NCI-H1930 (cell line): ENCODE measurements at regions not wholly inside any gene's neighbourhood (a gene's known extent, or its start where the extent isn't known, plus 50 kb on each side); places are given as distances from the start of the nearest gene placed in this dataset.
"Not testable (repeated sequence)": the region's sequence is repeated elsewhere in the genome, so short reads cannot be mapped to it uniquely, and the experiment has no call there.

ENCODE experiments used
- DNase-seq, 2 experiments: peaks; one replicate each; lab custom pipeline; 2025; lab: John Stamatoyannopoulos, UW

DNA sequence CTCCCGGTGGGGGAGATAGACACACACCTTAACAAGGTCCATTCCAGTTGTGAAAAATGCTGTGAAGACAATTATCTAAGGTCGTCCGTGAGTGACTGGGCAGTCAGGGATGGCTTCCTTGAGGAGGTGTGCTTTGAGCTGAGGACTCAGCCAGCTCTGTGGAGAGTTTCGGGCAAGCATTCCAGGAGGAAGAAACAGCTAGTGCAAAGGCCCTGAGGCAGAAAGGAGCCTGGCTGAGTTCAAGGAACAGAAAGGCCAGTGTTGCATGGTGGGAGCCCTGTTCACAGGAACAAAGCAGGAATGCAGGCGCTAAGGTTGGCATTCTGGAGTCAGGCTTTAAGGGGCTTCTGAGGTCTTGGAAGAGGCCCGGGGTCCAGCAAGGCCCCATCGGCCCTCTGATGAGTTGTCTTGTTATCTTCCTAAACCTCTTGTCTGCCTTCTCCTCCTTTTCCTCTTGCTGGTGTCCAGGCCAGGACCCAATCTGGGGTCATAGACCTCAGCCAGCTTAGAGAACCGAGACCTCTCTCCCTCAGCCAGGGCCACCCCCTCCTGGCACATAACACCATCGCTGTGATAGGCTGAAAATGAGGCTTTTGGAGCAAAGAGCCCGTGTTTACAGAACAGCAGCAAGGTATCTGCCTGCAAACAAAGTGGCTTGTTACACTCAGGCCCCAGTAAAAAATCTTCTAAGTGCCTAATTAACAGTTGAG lies 270.2 kb upstream of the MVB12B start:
- DNase-seq = no peak

DNA sequence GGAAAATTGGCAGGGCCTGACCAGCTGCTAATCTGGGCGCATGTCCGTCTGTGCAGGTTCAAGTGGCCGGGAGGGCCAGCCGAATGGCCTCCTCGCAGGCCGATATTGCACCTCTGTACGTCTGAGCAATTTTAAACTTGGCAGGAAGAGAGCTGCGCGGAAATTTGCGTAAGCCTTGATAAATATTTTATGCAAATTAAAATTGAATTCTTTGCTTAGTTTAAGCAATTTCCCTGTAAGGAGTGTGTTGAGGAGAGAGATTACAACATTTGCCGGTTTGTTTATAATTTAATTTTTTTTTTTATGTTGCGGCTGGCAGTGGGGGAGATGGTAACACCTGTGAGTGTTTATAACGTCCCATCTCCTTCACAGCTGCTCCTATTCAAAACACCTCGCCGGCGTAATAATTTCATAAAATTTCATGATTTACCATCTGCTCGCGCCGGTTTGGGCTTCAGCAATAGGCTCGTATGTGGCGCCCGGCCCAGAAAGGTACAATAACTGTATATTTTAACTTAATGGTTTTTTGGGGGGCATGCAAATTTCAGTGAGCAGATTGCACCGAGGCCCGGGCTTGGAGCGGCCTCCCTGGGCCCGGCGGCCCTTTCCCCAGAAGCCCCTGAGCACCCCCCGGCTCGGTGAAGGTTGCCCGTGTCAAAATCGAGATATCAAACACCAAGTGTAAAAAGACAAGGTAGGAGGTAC lies 269.4 kb upstream of the MVB12B start:
- no peak for DNase-seq

DNA sequence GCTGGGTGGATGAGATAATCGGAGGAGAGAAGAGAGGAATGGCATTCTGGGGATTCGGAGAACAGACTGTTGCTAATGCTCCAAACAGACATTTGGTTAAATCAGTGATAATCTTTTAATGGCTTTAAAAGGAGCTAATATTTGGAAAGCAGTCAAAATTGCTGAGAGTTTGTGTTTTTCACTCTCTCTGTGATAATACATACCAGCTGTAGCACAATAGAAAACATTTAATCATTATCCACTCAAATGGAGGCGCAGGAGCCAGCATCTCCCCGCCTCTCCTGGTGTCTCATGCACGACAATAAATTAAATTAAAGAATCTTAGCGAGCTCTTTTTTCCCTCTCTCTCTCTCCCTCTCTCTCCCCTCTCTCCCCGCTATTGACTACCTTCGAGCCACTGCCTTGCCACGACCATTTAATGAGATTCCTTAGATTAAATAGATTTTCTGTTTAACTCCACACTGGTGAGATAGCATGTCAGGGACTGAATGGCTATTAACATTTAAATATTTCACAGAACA lies 268.6 kb upstream of the MVB12B start:
- DNase-seq = no peak

DNA sequence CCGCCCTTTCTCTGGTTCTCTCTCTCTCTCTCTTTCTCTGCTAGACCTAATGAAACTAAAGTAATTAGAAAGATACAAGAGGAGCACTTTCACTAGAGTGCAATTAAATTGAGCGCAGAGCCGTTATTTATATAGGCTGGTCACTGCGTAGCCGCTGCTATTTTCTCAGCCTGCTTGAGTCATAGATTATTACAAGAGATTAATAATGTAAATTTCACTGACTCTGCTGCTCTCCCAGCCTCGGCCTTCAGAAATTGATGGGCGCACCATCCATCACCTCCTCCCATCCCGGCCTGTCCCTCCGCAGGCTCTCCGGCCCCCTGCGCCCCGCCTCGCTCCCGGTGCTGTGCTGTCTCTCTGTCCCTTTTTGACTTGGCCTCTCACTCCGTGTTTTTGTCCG lies 268.0 kb upstream of the MVB12B start:
- DNase-seq = no peak

DNA sequence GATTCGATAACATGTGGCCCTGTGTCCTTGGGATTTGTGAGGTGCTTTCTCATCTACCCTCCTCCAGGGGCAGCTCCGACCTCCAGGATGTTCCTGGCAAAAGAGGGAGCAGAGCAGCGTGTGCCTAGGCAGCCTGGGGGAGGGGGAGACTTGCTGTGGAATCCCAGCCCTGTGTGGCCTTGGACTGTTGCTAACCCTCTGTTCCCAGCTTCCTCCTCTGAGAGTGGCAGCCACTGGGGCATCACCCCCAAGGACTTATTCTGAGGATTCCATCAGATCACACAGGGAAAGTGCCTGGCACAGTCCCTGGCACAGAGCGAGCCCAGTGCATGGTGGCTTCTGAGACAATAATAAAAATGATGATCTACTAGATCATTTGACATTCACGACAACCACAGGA lies 265.1 kb upstream of the MVB12B start:
- DNase-seq = no peak

DNA sequence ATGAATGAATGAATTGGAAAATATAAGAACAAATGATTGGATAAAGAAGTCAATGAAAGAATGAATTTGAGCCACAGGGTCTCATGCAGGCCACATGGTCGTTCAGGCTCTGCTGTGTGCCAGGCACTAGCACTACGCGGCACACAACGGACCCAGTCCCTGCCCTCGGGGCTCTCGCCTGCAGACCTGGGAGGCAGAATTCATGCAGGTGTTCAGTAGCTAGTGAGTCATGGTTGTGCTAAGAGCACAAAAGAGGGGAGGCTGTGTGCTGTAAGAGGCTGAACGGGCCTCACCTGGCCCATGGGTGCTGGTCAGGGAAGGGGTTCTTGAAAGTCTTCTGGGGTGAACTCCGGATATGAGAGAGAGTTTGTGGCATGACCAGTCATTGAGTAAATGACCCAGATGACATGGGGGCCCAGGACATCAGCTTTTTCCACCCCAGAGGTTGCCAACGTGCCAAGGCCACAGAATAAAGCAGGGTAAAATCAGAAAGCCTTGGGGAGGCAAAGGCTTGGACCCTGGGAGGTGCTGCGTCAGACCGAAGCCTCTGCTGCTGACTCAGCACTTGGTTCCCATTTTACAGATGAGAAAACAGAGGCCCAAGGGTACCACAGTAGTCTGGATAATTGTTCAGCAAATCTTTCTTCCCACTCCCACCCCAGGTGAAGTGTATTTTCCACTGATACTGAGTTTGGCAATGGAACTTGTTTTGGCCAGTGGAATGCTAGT lies 264.3 kb upstream of the MVB12B start:
- no peak for DNase-seq

DNA sequence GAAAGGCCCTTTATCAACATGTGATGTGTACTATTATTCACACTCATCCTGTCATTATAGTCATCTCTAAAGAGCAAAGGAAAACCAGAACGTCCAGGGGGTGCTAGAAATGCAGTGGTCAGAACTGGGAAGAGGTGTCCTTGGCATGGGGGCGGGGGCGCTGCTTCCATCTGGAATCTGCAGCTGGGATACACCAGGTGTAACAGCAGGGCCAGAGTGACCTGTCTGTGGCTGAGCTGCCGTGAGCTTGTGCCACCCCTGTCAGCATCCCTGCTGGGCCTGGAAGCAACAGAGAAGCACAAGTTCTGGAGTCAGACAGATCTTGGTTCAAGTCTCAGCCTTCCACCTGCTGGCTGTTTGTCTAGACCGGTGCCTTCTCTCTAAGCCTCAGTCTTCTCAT lies 263.3 kb upstream of the MVB12B start:
- no peak for DNase-seq

DNA sequence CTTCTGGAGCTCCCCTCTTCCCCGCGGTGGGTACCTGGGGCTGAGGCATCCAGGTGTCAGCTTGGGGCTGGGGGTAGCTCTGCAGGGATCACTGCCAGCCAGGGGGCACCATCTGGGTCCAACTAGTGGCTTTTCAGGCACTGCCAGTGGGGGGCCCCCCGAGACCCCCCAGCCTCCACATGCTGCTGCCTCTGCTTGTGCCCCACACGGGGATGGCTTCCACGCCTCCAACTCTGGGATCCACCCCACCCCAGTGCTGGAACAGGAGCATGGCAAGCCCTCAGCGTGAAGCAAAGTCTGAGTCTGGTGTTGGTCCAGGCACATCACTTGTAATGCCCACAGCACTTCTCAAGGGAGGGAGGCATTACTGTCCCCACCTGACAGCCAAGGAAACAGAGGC lies 260.5 kb upstream of the MVB12B start:
- no peak for DNase-seq

DNA sequence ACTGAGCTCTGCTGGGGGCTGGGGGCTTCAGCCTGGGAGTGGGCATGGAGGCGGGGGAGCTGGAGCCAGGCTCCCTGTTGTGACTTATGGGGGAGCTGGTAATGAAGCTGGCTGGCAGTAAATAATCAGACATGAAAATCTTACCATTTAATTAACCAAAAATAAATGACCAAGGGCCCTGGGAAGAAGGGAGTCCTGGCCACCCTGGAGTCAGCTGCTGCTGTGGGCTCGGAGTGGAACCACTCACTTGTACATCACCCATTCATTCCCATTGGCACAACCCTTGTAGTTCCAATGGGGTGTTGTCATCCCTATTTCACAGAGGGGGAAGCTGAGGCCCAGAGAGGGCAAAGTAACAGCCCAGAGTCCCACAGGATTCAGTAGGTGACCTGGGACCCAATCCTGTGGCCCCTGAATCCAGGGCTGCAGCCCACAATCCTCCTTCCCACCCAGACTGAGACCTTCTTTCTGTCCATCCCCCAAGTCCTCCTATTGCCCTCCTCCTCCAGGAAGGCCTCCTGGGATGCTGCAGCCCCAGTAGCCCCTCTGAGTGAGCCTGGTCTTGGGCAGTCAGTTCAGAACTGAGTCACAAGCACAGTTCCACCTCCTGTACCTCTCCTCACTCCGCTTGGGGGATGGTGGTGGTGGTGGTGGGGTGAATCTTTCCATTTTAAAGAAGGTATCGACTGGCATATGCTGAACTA lies 259.4 kb upstream of the MVB12B start:
- DNase-seq = no peak

DNA sequence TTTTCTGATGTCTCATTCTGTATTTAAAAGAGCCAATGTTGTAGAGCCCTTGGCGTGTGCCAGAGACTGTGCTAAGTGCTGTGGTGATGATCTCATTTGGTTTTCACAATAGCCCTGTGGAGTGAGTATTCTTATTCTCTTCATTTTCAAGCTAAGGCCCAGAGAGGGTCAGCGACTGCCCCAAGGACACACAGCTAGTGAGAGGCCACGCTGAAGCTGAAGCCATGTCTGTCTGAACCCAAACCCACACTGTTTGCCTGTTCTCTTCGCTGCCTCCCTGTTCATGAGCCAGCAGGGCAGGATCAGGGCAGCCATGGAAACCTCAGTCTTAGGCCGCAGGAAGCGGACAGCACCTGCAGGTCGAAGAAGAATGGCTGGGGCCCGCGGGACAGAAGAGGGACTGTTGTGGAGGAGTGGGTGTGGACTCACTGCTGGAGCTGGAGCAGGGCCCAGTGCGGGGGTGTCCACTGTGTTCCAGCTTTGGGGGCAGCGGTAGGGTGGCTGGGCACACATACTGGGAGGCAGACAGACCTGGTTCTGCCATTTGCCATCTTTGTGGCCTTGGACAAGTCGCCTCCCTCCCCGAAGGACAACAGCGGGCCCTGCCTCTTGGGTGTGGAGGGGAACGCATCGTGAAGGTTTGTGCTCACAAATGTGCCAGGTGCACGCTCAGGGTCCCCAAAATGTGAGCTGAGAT lies 257.9 kb upstream of the MVB12B start:
- no peak for DNase-seq

DNA sequence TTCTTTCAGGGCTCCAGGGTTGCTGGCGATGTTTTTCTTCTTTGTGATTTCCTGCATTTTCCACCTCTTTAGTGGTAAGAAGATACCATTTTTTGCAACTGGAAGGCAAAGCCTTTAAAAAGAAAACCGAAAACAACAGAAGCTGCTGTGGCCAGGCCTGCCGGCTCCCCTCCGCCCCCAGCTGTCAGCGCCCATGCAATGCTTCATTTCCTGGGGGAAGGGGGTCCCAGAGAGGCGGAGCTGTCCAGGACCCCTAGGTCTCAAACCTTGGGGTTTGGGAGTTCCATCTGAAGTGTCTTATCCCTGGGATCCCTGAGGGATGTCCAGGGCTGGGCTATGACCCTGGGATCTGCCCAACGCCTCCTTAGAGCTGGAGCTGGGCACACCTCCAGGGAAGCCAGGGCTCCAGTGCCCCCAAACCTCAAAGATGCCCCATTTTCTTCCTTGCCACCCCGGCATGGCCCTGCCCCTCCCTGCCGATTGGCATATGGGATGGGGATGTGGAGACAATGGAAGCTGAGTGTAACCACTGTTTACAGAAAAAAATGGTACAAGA lies 257.2 kb upstream of the MVB12B start:
- DNase-seq = no peak

DNA sequence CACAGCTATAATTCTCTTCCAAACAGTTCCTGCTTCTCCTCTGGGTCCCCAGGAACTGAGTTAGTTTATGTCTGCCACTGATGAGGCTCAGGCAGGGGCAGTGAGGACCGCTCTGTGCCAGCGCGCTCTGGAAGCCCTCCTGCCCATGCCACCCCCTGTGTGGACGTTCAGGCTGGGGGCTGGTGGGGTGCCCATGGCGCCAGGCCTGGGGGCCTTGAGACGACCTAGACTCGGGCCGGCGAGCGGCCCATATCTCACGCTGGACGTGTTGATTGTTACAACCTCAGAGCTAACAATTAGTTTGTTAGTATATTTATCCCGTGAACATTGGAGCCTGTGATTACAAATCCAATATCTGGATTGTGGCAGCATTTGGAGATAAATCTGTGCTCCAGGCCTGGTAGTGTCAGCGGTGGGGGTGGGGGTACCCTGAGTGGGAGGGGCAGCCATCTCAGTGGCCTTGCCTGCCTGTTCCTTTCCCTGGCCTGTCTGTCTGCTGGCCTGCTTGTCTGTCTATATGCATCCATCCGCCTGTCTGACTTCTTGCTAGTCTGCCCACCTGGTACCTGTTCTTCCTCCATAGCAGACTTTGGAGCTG lies 256.5 kb upstream of the MVB12B start:
- DNase-seq = no peak

DNA sequence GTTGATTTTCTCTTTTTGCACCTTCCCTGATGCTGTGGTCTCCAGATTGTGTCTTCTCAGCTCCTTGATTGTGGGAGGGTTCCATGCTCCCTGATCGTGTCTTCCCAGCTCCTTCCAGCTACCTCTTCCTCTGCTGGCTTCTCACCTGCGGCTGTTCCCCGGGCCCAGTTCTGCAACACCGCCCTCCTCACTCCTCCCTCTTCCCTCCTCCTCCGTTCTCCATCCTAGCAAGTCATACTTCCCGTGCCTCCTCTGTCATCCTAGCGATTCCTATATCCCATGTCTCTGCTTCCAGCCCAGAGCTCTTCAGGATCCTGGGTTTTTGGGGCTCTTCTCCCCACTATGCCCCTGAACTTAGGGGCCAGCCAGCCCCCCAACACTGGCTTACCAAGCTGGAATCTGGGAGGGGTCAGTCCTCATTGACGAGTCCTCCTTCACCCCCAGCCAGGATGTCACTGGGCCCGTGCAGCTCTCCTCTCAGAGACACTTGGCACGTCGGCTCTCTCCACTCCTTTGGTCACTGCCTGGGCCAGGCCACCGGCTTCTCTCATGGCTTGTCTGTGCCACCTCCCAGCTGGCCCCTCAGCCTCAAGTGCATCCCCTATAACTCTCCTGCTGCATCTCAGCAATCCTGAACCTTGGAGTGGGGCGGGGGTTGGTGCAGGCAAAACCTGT lies 255.4 kb upstream of the MVB12B start:
- DNase-seq = no peak

DNA sequence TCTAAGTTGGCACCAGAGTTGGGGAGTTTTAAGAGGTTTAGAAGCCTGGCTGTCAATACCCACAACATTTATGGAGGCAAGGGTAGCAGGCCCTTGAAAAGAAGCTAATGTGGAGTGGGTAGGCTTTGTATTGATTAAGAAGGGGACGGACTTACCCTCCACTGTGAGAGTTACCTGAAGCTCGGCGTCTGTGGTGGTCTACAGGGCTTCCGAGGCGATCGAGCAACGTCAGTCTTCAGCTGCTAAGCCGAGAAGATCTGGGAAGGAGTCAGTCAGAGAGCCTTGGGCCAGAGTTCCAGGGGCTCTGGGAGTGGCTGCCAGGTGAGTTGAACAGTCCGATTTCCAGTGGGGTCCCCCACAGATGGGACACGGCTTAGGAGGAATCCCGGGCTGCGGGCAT lies 249.0 kb upstream of the MVB12B start:
- DNase-seq = not testable (repeated sequence)

DNA sequence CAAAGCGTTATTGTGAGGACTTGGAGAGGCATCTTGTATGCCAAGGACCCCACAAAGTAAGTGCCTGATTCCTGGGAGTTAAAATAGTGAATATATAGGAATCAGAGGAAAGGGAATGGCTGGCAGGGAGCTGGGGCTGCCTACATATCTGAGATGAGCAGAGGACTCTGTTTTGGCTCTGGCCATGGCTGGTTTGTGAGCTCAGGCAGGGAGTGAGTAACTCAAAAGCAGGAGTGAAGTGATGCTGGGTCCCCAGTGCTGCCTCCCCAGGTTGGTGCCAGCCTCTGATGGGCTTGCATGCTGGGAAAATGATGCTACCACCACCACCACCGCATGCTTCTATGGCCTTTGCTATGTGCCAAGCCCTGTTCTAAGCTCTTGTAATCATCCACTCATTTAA lies 246.0 kb upstream of the MVB12B start:
- DNase-seq = no peak

DNA sequence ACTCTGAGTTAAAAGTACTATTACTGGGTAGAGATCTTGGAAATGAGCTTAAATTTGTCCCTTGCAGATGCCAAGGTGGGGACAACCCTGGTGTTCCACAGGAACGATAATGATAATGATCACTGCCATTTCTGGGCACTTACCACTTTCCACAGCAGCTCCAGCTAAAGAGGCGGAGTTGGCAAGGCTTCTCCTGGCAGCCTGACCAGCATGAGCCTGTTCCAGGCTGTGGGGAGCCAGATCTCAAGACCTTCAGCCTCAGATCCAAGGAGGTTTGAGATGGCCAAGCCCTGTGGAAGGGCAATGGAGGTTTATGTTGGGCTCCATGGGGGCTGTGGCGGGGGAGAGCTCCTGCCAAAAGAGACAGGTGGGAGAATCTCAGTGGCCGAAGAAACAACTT lies 244.9 kb upstream of the MVB12B start:
- DNase-seq = no peak

DNA sequence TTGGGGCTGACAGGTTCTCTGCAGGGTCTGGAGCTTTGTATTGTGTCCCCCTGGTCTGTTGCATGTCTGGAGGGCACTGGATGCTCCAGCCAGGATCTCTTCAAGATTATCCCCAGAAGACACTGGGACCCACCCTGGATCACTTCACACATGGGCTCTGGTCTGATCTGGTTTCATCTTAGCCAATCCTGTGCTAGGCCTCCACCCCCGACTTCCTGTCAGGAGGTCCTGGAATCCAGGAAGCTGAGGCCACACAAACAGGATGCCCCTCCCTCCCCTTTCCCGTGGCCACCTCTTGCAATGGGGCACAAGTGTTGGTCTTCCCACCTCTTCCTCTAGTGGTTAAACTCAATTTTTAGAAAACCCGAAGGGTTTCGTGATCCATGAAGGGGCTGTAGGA lies 242.6 kb upstream of the MVB12B start:
- no peak for DNase-seq

DNA sequence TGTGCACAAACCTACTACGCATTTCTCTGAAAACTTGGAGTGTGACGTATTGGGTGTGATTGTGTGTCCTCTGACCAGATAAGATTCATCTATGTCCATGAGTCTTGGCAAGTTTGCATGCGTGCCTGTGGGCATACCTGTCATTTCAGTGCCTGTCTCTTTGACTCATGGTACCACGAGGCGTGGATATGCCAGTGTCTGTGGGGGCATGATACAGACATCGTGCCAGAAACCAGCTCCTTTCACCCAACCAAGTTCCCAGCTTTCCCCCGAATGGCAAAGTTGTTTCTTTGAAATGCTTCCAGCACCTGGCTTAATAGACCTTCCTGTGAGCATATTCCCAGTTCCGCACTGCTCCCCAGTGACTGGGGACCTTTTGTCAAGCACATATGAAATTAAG lies 241.9 kb upstream of the MVB12B start:
- no peak for DNase-seq

DNA sequence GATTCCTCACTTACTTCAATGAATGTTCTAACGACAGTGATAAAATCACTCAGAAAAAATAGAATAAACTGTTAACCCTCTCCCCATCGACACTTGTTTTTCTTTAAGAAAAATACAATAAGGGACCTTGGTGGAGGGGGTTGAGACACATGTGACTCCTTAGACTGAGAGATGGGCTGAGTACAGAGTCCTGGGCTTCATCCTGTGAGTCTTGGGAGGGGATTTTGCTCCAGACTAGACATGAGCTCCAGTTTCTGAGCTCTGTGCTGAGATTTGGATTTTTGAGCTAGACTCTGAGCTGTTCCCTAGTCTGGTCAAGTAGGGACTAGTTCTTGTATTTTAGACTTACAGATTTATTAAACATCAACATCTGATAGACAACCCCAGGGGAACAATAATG lies 241.5 kb upstream of the MVB12B start:
- no peak for DNase-seq

DNA sequence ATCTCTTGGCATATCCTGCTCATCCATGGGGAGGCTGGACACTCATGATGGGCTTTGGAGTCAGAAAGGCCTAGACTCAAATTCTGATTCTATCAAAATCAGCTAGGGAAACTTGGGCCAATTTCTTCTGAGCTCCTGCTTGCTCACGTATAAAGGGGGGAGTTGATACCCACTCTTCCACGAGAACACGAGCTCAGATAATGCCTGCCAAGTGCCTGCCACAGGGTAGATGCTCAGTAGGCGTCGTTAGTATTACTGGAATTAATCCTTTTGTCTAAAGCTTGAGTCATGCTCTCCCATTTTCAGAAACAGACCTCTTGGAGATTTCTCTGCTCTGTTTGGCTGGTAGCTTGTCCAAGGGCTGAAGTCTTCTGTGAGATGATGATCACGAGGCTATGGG lies 238.3 kb upstream of the MVB12B start:
- no peak for DNase-seq

DNA sequence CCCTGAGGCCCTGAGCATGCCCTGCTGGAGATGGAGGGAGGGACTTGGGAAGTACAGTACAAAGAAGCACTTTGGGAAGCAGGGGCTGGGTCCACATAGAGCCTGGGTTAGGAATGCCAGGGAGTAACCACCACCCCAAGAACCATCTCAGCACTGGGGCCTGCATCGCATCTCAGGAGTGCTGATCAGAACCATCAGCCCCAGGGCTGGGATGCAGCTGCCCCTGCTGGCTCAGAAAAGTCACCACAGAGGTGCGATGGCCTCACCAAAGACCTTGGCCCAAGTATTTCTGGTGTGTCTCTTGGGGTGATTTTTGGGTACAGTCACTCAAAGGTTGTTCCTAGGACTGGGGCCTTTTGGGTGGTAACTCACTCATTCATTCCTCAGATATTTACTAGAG lies 236.8 kb upstream of the MVB12B start:
- DNase-seq = no peak
